ENCODE measurements at regions not wholly inside any gene's neighbourhood (a gene's known extent, or its start where the extent isn't known, plus 50 kb on each side); places are given as distances from the start of the nearest gene placed in this dataset.
A peak's percentile ranks its signal among the peaks of the same experiment; 100 is the strongest.
"Not testable (repeated sequence)": the region's sequence is repeated elsewhere in the genome, so short reads cannot be mapped to it uniquely, and the experiment has no call there.

- TF ChIP-seq CTCF (IDR thresholded peaks at IDR 0.05; ENCODE audit: borderline replicate concordance, extremely low read depth, insufficient read depth) = no peak
- DNase-seq (no peak), FAIRE-seq (no peak)
- intact Hi-C loops (cut with DNase I) = no loop called here
- Histone ChIP-seq H3K4me1 (ENCODE audit: control insufficient read depth in 2 of 3, insufficient read depth in 2 of 3, low read depth in 1 of 3, low read length in 3 of 3) (no peaks in the 10 kb centered on the region), H3K36me3 (ENCODE audit: control insufficient read depth in 2 of 3, insufficient read depth in 3 of 3, low read length in 3 of 3) (no peaks in the 10 kb centered on the region), H3K27ac (ENCODE audit: low read depth in 2 of 2, low read length in 2 of 2) (no peak overlapping the region), H3K4me3 (ENCODE audit: low read length in 3 of 3) (no peak overlapping the region), H3K9ac (ENCODE audit: low read length in 3 of 3) (no peak overlapping the region), H3K9me3 (ENCODE audit: control insufficient read depth in 2 of 3, insufficient read depth in 1 of 3, low read length in 3 of 3) (no peaks in the 10 kb centered on the region), H3K27me3 (ENCODE audit: control insufficient read depth, insufficient read depth, low read length) (no peaks in the 10 kb centered on the region)
Observed at GRCh38 chr7:79610313-79610712, 156.8 kb upstream of the MAGI2 start.

- no peak overlapping the region for H3K27ac ChIP-seq (ENCODE audit: low read depth in 2 of 2, low read length in 2 of 2)
- no peaks in the 10 kb centered on the region for H3K36me3 ChIP-seq (ENCODE audit: control insufficient read depth in 2 of 3, insufficient read depth in 3 of 3, low read length in 3 of 3)
- FAIRE-seq (no peak), DNase-seq (no peak)
- no peak overlapping the region for H3K9ac ChIP-seq (ENCODE audit: low read length in 3 of 3)
- no peak for TF ChIP-seq CTCF (IDR thresholded peaks at IDR 0.05; ENCODE audit: borderline replicate concordance, extremely low read depth, insufficient read depth)
- H3K4me3 ChIP-seq (ENCODE audit: low read length in 3 of 3) = no peak overlapping the region
- no peaks in the 10 kb centered on the region for H3K9me3 ChIP-seq (ENCODE audit: control insufficient read depth in 2 of 3, insufficient read depth in 1 of 3, low read length in 3 of 3)
- H3K4me1 ChIP-seq (ENCODE audit: control insufficient read depth in 2 of 3, insufficient read depth in 2 of 3, low read depth in 1 of 3, low read length in 3 of 3) = no peaks in the 10 kb centered on the region
- H3K27me3 ChIP-seq (ENCODE audit: control insufficient read depth, insufficient read depth, low read length) = no peaks in the 10 kb centered on the region
- intact Hi-C loops (cut with DNase I) = no loop called here
Observed at GRCh38 chr7:79608005-79608404, 154.5 kb upstream of the MAGI2 start.

GRCh38 chr7:79604841-79605240 lies 151.4 kb upstream of the MAGI2 start:
- H3K9ac ChIP-seq (ENCODE audit: low read length in 3 of 3) = no peak overlapping the region
- FAIRE-seq (no peak), DNase-seq (no peak)
- H3K9me3 ChIP-seq (ENCODE audit: control insufficient read depth in 2 of 3, insufficient read depth in 1 of 3, low read length in 3 of 3) = no peaks in the 10 kb centered on the region
- H3K4me3 ChIP-seq (ENCODE audit: low read length in 3 of 3) = no peak overlapping the region
- intact Hi-C loops (cut with DNase I) = no loop called here
- H3K27me3 ChIP-seq (ENCODE audit: control insufficient read depth, insufficient read depth, low read length) = no peaks in the 10 kb centered on the region
- H3K4me1 ChIP-seq (ENCODE audit: control insufficient read depth in 2 of 3, insufficient read depth in 2 of 3, low read depth in 1 of 3, low read length in 3 of 3) = no peaks in the 10 kb centered on the region
- no peak for TF ChIP-seq CTCF (IDR thresholded peaks at IDR 0.05; ENCODE audit: borderline replicate concordance, extremely low read depth, insufficient read depth)
- H3K36me3 ChIP-seq (ENCODE audit: control insufficient read depth in 2 of 3, insufficient read depth in 3 of 3, low read length in 3 of 3) = no peaks in the 10 kb centered on the region
- H3K27ac ChIP-seq (ENCODE audit: low read depth in 2 of 2, low read length in 2 of 2) = no peak overlapping the region

- Histone ChIP-seq H3K4me3 (ENCODE audit: low read length in 3 of 3) (no peak overlapping the region), H3K27ac (ENCODE audit: low read depth in 2 of 2, low read length in 2 of 2) (no peak overlapping the region), H3K27me3 (ENCODE audit: control insufficient read depth, insufficient read depth, low read length) (no peaks in the 10 kb centered on the region), H3K36me3 (ENCODE audit: control insufficient read depth in 2 of 3, insufficient read depth in 3 of 3, low read length in 3 of 3) (no peaks in the 10 kb centered on the region), H3K9me3 (ENCODE audit: control insufficient read depth in 2 of 3, insufficient read depth in 1 of 3, low read length in 3 of 3) (no peaks in the 10 kb centered on the region), H3K9ac (ENCODE audit: low read length in 3 of 3) (no peak overlapping the region), H3K4me1 (ENCODE audit: control insufficient read depth in 2 of 3, insufficient read depth in 2 of 3, low read depth in 1 of 3, low read length in 3 of 3) (no peaks in the 10 kb centered on the region)
- intact Hi-C loops (cut with DNase I) = no loop called here
- DNase-seq (peak in 2 of 5 donors; percentile 12), FAIRE-seq (no peak)
- TF ChIP-seq CTCF (IDR thresholded peaks at IDR 0.05; ENCODE audit: borderline replicate concordance, extremely low read depth, insufficient read depth) = no peak
Observed at GRCh38 chr7:79598351-79598750, 144.9 kb upstream of the MAGI2 start.

- DNase-seq; H3K27me3 ChIP-seq (ENCODE audit: control insufficient read depth, insufficient read depth, low read length); H3K4me1 ChIP-seq (ENCODE audit: control insufficient read depth in 2 of 3, insufficient read depth in 2 of 3, low read depth in 1 of 3, low read length in 3 of 3); H3K9ac ChIP-seq (ENCODE audit: low read length in 3 of 3); intact Hi-C loops (cut with DNase I); H3K36me3 ChIP-seq (ENCODE audit: control insufficient read depth in 2 of 3, insufficient read depth in 3 of 3, low read length in 3 of 3); H3K9me3 ChIP-seq (ENCODE audit: control insufficient read depth in 2 of 3, insufficient read depth in 1 of 3, low read length in 3 of 3); H3K27ac ChIP-seq (ENCODE audit: low read depth in 2 of 2, low read length in 2 of 2); FAIRE-seq; H3K4me3 ChIP-seq (ENCODE audit: low read length in 3 of 3): not testable (repeated sequence)
Observed at GRCh38 chr7:79594671-79595070, 141.2 kb upstream of the MAGI2 start.
